Vagina (tissue), 2 donors: ENCODE measurements at regions not wholly inside any gene's neighbourhood (a gene's known extent, or its start where the extent isn't known, plus 50 kb on each side); places are given as distances from the start of the nearest gene placed in this dataset.

Source experiments
- POLR2AphosphoS5 ChIP-seq, 2 donors: sonication (generic); formaldehyde crosslinking; IDR thresholded peaks; one replicate each; pipeline ENCODE4 v1.9.0; 2017; ENCODE audit warnings: antibody characterized with exemption in 2 of 2, mild to moderate bottlenecking in 2 of 2, low read depth in 1 of 2; ENCODE audit not compliant: insufficient read depth in 1 of 2
- TF ChIP-seq, protein P1 (sequence below), 3 experiments: fragments of 450-650 bp in 2 of 3; fragments of 200-600 bp in 1 of 3; sonication (generic) in 1 of 3; IDR thresholded peaks; one replicate each; pipeline ENCODE4 v1.5.1; 2017 to 2019; ENCODE audit warnings: antibody characterized with exemption in 3 of 3, mild to moderate bottlenecking in 2 of 3, moderate library complexity in 2 of 3

DNA sequence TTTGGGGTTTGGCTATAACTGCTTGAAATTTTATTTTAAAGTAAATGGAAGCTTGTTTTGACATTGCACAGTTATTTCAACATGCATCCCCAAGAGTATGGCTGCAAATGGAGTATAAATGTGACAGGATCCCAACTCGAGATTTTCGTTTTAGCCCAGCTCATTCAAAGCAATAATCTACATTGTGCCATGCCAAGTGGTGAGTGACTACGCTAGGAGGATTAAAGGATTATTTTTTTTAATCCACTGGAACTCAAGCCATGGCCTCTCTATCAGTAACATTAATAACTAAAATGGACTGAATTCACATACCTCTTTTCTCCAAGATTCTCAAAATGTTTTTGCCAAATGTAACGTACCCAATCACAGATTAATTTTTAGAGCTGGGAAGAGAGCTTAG lies 60.6 kb upstream of the AUTS2 start:
- TF ChIP-seq POLR2AphosphoS5 (IDR thresholded peaks at IDR 0.05; ENCODE audit: insufficient read depth in 1 of 2, low read depth in 1 of 2), result no peak
- TF ChIP-seq, protein P1, sequence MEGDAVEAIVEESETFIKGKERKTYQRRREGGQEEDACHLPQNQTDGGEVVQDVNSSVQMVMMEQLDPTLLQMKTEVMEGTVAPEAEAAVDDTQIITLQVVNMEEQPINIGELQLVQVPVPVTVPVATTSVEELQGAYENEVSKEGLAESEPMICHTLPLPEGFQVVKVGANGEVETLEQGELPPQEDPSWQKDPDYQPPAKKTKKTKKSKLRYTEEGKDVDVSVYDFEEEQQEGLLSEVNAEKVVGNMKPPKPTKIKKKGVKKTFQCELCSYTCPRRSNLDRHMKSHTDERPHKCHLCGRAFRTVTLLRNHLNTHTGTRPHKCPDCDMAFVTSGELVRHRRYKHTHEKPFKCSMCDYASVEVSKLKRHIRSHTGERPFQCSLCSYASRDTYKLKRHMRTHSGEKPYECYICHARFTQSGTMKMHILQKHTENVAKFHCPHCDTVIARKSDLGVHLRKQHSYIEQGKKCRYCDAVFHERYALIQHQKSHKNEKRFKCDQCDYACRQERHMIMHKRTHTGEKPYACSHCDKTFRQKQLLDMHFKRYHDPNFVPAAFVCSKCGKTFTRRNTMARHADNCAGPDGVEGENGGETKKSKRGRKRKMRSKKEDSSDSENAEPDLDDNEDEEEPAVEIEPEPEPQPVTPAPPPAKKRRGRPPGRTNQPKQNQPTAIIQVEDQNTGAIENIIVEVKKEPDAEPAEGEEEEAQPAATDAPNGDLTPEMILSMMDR (IDR thresholded peaks at IDR 0.05), result no peak
